Keratinocyte (primary cell): ENCODE measurements at regions not wholly inside any gene's neighbourhood (a gene's known extent, or its start where the extent isn't known, plus 50 kb on each side); places are given as distances from the start of the nearest gene placed in this dataset.
"Not testable (repeated sequence)": the region's sequence is repeated elsewhere in the genome, so short reads cannot be mapped to it uniquely, and the experiment has no call there.

Source experiments
- DNase-seq: peaks from one replicate; pipeline ENCODE4 v3.0.0-alpha.2; 2011; ENCODE audit warnings: low read depth, missing footprints, low spot score
- FAIRE-seq: peaks from 2 replicates; lab custom pipeline; 2011; peaks lifted over from hg19 to GRCh38; lab: Jason Lieb, UNC
- H2AFZ ChIP-seq: 2 replicates; pipeline ENCODE4 v1.6.0; 2012; ENCODE audit warnings: low read length, control low read depth, inconsistent platforms; ENCODE audit not compliant: control insufficient read depth
- H3K27ac ChIP-seq: 2 replicates; pipeline ENCODE4 v1.5.1; 2011; ENCODE audit warnings: low read length; ENCODE audit not compliant: control insufficient read depth, insufficient read depth
- H3K27me3 ChIP-seq: 3 replicates; pipeline ENCODE4 v1.6.0; 2011; ENCODE audit warnings: low read length; ENCODE audit not compliant: control insufficient read depth, insufficient read depth; ENCODE audit errors: extremely low read depth
- H3K36me3 ChIP-seq, 2 experiments: 2 replicates in 1 of 2; 3 replicates in 1 of 2; pipeline ENCODE4 v1.5.1; 2011; ENCODE audit warnings: low read length in 2 of 2, mild to moderate bottlenecking in 1 of 2; ENCODE audit not compliant: control insufficient read depth in 2 of 2, insufficient read depth in 2 of 2; ENCODE audit errors: extremely low read depth in 1 of 2
- H3K4me1 ChIP-seq: 3 replicates; pipeline ENCODE4 v1.5.1; 2011; ENCODE audit warnings: low read length; ENCODE audit not compliant: control insufficient read depth, insufficient read depth; ENCODE audit errors: extremely low read depth
- H3K4me2 ChIP-seq: 3 replicates; pipeline ENCODE4 v1.6.0; 2011; ENCODE audit warnings: low read depth, low read length; ENCODE audit not compliant: control insufficient read depth, insufficient read depth; ENCODE audit errors: extremely low read depth
- H3K4me3 ChIP-seq, 3 experiments: fragments of 200-600 bp in 1 of 3; sonication (generic) in 1 of 3; 2 replicates in 2 of 3; 3 replicates in 1 of 3; pipeline ENCODE4 v1.5.1; 2011 to 2016; ENCODE audit warnings: low read length in 3 of 3, mild to moderate bottlenecking in 3 of 3, control low read depth in 2 of 3, inconsistent platforms in 1 of 3, low read depth in 1 of 3, mixed read lengths in 1 of 3, mixed run types in 1 of 3, moderate library complexity in 1 of 3; ENCODE audit not compliant: control insufficient read depth in 2 of 3, insufficient read depth in 2 of 3; ENCODE audit errors: extremely low read depth in 1 of 3
- H3K79me2 ChIP-seq: 2 replicates; pipeline ENCODE4 v1.6.0; 2012; ENCODE audit warnings: low read length; ENCODE audit not compliant: control insufficient read depth, insufficient read depth
- H3K9ac ChIP-seq: 3 replicates; pipeline ENCODE4 v1.6.0; 2011; ENCODE audit warnings: low read length; ENCODE audit not compliant: control insufficient read depth, insufficient read depth; ENCODE audit errors: extremely low read depth
- H3K9me1 ChIP-seq: 3 replicates; pipeline ENCODE4 v1.6.0; 2011; ENCODE audit warnings: low read length; ENCODE audit not compliant: control insufficient read depth, insufficient read depth; ENCODE audit errors: extremely low read depth
- H3K9me3 ChIP-seq: 2 replicates; pipeline ENCODE4 v1.5.1; 2012; ENCODE audit warnings: low read depth, low read length; ENCODE audit not compliant: control insufficient read depth
- H4K20me1 ChIP-seq: 3 replicates; pipeline ENCODE4 v1.6.0; 2011; ENCODE audit warnings: low read length; ENCODE audit not compliant: control insufficient read depth, insufficient read depth; ENCODE audit errors: extremely low read depth
- dilution Hi-C: fragments of 300-500 bp; cut with MboI; formaldehyde crosslinking; loops from one replicate; pipeline ENCODE4 v1.7.0; 2020; ENCODE audit warnings: low sequenced_read_pairs; ENCODE audit not compliant: extremely low pct_ligation_motif_present

GRCh38 chr5:34223158-34223557, 180.1 kb upstream of the C1QTNF3 start:
- H3K27ac ChIP-seq, H3K4me2 ChIP-seq, H3K9ac ChIP-seq, H3K4me3 ChIP-seq, H3K27me3 ChIP-seq, dilution Hi-C loops, H3K79me2 ChIP-seq, H3K9me1 ChIP-seq, DNase-seq, FAIRE-seq, H2AFZ ChIP-seq, H3K9me3 ChIP-seq, H4K20me1 ChIP-seq, H3K4me1 ChIP-seq, H3K36me3 ChIP-seq: not testable (repeated sequence)

DNA sequence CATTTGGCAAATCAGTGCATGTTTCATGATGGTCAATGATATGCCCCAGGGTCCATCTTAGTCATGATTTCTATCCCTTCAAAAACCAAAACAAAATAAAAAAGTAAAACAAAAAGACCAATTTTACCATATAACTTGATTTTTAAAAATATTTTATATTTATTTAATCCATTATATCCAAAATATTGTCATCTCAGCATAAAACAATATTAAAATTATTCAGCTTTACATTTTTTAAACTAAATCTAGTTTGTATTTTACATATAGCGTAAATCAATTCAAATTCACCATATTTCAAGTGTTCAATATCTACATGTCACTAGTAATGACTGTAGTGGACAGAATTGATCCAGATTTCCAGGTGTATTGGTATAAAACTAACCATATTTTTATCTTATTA, 187.4 kb upstream of the C1QTNF3 start:
- dilution Hi-C loops, FAIRE-seq, H3K27me3 ChIP-seq: not testable (repeated sequence)

GRCh38 chr5:34243802-34244201, 200.8 kb upstream of the C1QTNF3 start:
- H3K4me3 ChIP-seq, H3K36me3 ChIP-seq, H3K9me1 ChIP-seq, H3K79me2 ChIP-seq, H4K20me1 ChIP-seq, H3K27ac ChIP-seq, DNase-seq, H3K27me3 ChIP-seq, H3K9me3 ChIP-seq, H3K9ac ChIP-seq, FAIRE-seq, H3K4me1 ChIP-seq, dilution Hi-C loops, H2AFZ ChIP-seq: not testable (repeated sequence)
- peak overlapping the region; percentile 20 for H3K4me2 ChIP-seq

More for the DNA sequence above, 187.4 kb upstream of the C1QTNF3 start:
- H3K4me1 ChIP-seq, H3K9me1 ChIP-seq, H3K9ac ChIP-seq, H3K9me3 ChIP-seq, H3K79me2 ChIP-seq, H3K4me3 ChIP-seq, DNase-seq, H3K4me2 ChIP-seq, H2AFZ ChIP-seq, H3K36me3 ChIP-seq, H4K20me1 ChIP-seq, H3K27ac ChIP-seq: not testable (repeated sequence)

DNA sequence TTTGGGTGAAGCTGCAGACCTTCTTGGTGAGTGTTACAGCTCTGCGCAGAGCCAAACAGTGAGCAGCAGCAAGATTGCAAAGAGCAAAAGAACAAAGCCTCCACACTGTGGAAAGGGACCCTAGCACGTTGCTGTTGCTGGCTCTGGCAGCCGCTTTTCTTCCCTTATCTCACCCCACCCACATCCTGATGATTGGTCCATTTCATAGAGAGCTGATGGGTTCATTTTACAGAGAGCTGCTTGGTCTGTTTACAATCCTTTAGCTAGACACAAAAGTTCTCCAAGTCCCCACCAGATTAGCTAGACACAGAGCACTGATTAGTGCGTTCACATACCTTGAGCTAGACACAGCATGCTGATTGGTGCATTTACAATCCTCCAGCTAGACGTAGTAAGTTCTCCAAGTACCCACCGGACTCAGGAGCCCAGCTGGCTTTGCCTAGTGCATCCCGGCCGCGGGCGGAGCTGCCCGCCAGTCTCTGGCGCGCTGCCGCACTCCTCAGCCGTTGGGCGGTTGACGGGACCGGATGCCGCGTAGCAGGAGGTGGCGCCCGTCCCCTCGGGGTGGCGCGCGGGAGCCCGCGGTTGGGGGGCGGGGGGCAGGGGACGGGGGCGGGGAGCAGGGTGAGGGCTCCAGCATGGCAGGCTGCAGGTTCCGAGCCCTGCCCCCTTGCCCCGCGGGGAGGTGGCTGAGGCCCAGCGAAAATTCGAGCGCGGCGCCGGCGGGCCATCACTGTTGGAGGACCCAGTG, 201.4 kb upstream of the C1QTNF3 start:
- H3K9me3 ChIP-seq, H3K9me1 ChIP-seq, FAIRE-seq, H3K27ac ChIP-seq, H3K36me3 ChIP-seq, H3K27me3 ChIP-seq, dilution Hi-C loops, DNase-seq, H2AFZ ChIP-seq, H3K4me1 ChIP-seq, H3K79me2 ChIP-seq, H4K20me1 ChIP-seq: not testable (repeated sequence)
- H3K4me2 ChIP-seq: peak overlapping the region; percentile 20
- peak overlapping the region in 2 of 3 experiments; percentile 29 to 34 for H3K4me3 ChIP-seq
- peak overlapping the region; percentile 33 for H3K9ac ChIP-seq

GRCh38 chr5:34245032-34245394, 202.0 kb upstream of the C1QTNF3 start:
- H4K20me1 ChIP-seq, FAIRE-seq, H3K36me3 ChIP-seq, H3K4me1 ChIP-seq, DNase-seq, H3K9me1 ChIP-seq, H3K27ac ChIP-seq, H3K9me3 ChIP-seq, dilution Hi-C loops, H3K79me2 ChIP-seq, H2AFZ ChIP-seq, H3K4me2 ChIP-seq, H3K27me3 ChIP-seq: not testable (repeated sequence)
- peak overlapping the region in 1 of 3 experiments; percentile 29 for H3K4me3 ChIP-seq
- H3K9ac ChIP-seq: peak overlapping the region; percentile 33
